IMR-90 (cell line): ENCODE measurements at regions not wholly inside any gene's neighbourhood (a gene's known extent, or its start where the extent isn't known, plus 50 kb on each side); places are given as distances from the start of the nearest gene placed in this dataset.

Source experiments
- ATAC-seq: fragments of 200-7000 bp; cut with Tn5 transposase; 2 replicates; pipeline ENCODE4 v1.9.1; 2020; ENCODE audit warnings: low read depth, mild to moderate bottlenecking, moderate library complexity
- BruUV-seq: library from RNA; stranded (reverse); fragments of 400-500 nt; replicated peaks from 2 replicates; lab custom pipeline; 2021; lab: Mats Ljungman, UMichigan
- CTCF ChIA-PET: fragments of 300-600 bp; formaldehyde crosslinking; extraction: SDS; loops from one replicate; lab custom pipeline; 2021; ENCODE audit warnings: antibody characterized with exemption; lab: Yijun Ruan, JAX
- POLR2A ChIA-PET: fragments of 300-600 bp; sonication (Branson Sonifier 250); formaldehyde crosslinking; loops from one replicate; lab custom pipeline; 2022; ENCODE audit warnings: antibody characterized with exemption; ENCODE audit not compliant: unreplicated experiment; lab: Charles Lee
- DNase-seq: peaks from one replicate; pipeline ENCODE4 v3.0.0; 2013
- H2AFZ ChIP-seq: replicated peaks from 2 replicates; pipeline ENCODE3; 2013; ENCODE audit warnings: low read length, mild to moderate bottlenecking; ENCODE audit not compliant: poor library complexity
- H2AK5ac ChIP-seq: 2 replicates; pipeline ENCODE4 v1.6.1; 2013; ENCODE audit warnings: low read depth, low read length, inconsistent platforms
- H2AK9ac ChIP-seq: replicated peaks from 2 replicates; pipeline ENCODE3; 2013; ENCODE audit warnings: mild to moderate bottlenecking, low read depth, low read length, moderate library complexity; ENCODE audit not compliant: poor library complexity
- H2BK120ac ChIP-seq: 2 replicates; pipeline ENCODE4 v1.6.1; 2013; ENCODE audit warnings: low read depth, low read length, inconsistent platforms
- H2BK15ac ChIP-seq: 3 replicates; pipeline ENCODE4 v1.6.1; 2013; ENCODE audit warnings: low read depth, low read length, inconsistent platforms
- H2BK20ac ChIP-seq: 2 replicates; pipeline ENCODE4 v1.6.1; 2013; ENCODE audit warnings: low read depth, mild to moderate bottlenecking, inconsistent platforms, low read length, moderate library complexity
- H2BK5ac ChIP-seq: 2 replicates; pipeline ENCODE4 v1.6.1; 2013; ENCODE audit warnings: mild to moderate bottlenecking, low read depth, low read length, inconsistent platforms; ENCODE audit not compliant: poor library complexity, severe bottlenecking
- H3K14ac ChIP-seq: replicated peaks from 2 replicates; pipeline ENCODE4 v1.6.1; 2013; ENCODE audit warnings: low read depth, low read length, inconsistent platforms
- H3K18ac ChIP-seq: 2 replicates; pipeline ENCODE4 v1.6.1; 2013; ENCODE audit warnings: low read depth, low read length, control low read depth
- H3K23ac ChIP-seq: 2 replicates; pipeline ENCODE4 v1.6.1; 2013; ENCODE audit warnings: low read depth, low read length, inconsistent platforms
- H3K27ac ChIP-seq: 2 replicates; pipeline ENCODE4 v1.5.1; 2013; ENCODE audit warnings: mild to moderate bottlenecking, control low read depth, low read length; ENCODE audit not compliant: insufficient read depth
- H3K27me3 ChIP-seq: 2 replicates; pipeline ENCODE4 v1.6.1; 2013; ENCODE audit warnings: low read length; ENCODE audit not compliant: control insufficient read depth, insufficient read depth
- H3K36me3 ChIP-seq: 2 replicates; pipeline ENCODE4 v1.6.1; 2013; ENCODE audit warnings: low read length, mixed read lengths; ENCODE audit not compliant: control insufficient read depth, insufficient read depth
- H3K4ac ChIP-seq: 2 replicates; pipeline ENCODE4 v1.6.1; 2013; ENCODE audit warnings: low read depth, low read length, inconsistent platforms
- H3K4me1 ChIP-seq: 2 replicates; pipeline ENCODE4 v1.6.1; 2013; ENCODE audit warnings: low read length, mixed read lengths; ENCODE audit not compliant: control insufficient read depth, insufficient read depth
- H3K4me2 ChIP-seq: 2 replicates; pipeline ENCODE4 v1.6.1; 2013; ENCODE audit warnings: low read depth, mild to moderate bottlenecking, control low read depth, low read length, moderate library complexity
- H3K4me3 ChIP-seq: 2 replicates; pipeline ENCODE4 v1.5.1; 2013; ENCODE audit warnings: low read depth, mild to moderate bottlenecking, control low read depth, low read length, moderate library complexity; ENCODE audit not compliant: insufficient read depth
- H3K56ac ChIP-seq: 2 replicates; pipeline ENCODE4 v1.6.1; 2013; ENCODE audit warnings: low read length, inconsistent platforms; ENCODE audit not compliant: insufficient read depth; ENCODE audit errors: extremely low read depth
- H3K79me1 ChIP-seq, 2 experiments: 2 replicates each; pipeline ENCODE4 v1.6.1; 2013; ENCODE audit warnings: low read length in 2 of 2, inconsistent platforms in 1 of 2, low read depth in 1 of 2
- H3K9ac ChIP-seq: 2 replicates; pipeline ENCODE4 v1.6.1; 2013; ENCODE audit warnings: low read depth, low read length, control low read depth
- H3K9me1 ChIP-seq: 2 replicates; pipeline ENCODE4 v1.6.1; 2013; ENCODE audit warnings: low read length, inconsistent platforms; ENCODE audit not compliant: insufficient read depth
- H3K9me3 ChIP-seq: 2 replicates; pipeline ENCODE4 v1.6.1; 2013; ENCODE audit warnings: low read length; ENCODE audit not compliant: control insufficient read depth, insufficient read depth
- H4K20me1 ChIP-seq: 2 replicates; pipeline ENCODE4 v1.6.1; 2013; ENCODE audit warnings: low read length, inconsistent platforms; ENCODE audit not compliant: insufficient read depth
- H4K5ac ChIP-seq: 2 replicates; pipeline ENCODE4 v1.6.1; 2013; ENCODE audit warnings: mild to moderate bottlenecking, low read depth, low read length, control low read depth
- H4K8ac ChIP-seq, 2 experiments: 2 replicates each; pipeline ENCODE4 v1.6.1; 2013; ENCODE audit warnings: low read depth in 2 of 2, low read length in 2 of 2, control low read depth in 1 of 2, inconsistent platforms in 1 of 2
- H4K91ac ChIP-seq: 2 replicates; pipeline ENCODE4 v1.6.1; 2013; ENCODE audit warnings: low read depth, low read length, inconsistent platforms; ENCODE audit not compliant: insufficient read depth
- ELK1 ChIP-seq: fragments of 150-350 bp; IDR thresholded peaks from 2 replicates; pipeline ENCODE4 v1.6.1; 2016; ENCODE audit warnings: low read depth, mild to moderate bottlenecking, low read length, moderate library complexity, borderline replicate concordance
- MAFK ChIP-seq: IDR thresholded peaks from 2 replicates; pipeline ENCODE4 v1.6.1; 2012; ENCODE audit warnings: low read depth, low read length, improper control_type of control experiment
- MXI1 ChIP-seq: IDR thresholded peaks from 2 replicates; pipeline ENCODE4 v1.6.1; 2012; ENCODE audit warnings: low read depth, mild to moderate bottlenecking, low read length, moderate library complexity, borderline replicate concordance
- POLR2A ChIP-seq: IDR thresholded peaks from 2 replicates; pipeline ENCODE4 v1.6.1; 2012; ENCODE audit warnings: mild to moderate bottlenecking, low read depth, low read length
- RAD21 ChIP-seq: IDR thresholded peaks from 2 replicates; pipeline ENCODE4 v1.6.1; 2012; ENCODE audit warnings: low read length, improper control_type of control experiment
- RCOR1 ChIP-seq: IDR thresholded peaks from 2 replicates; pipeline ENCODE4 v1.6.1; 2012; ENCODE audit warnings: mild to moderate bottlenecking, low read length, improper control_type of control experiment; ENCODE audit not compliant: insufficient replicate concordance
- USF2 ChIP-seq: fragments of 150-350 bp; IDR thresholded peaks from 2 replicates; pipeline ENCODE4 v1.6.1; 2017; ENCODE audit warnings: mild to moderate bottlenecking, antibody characterized with exemption, low read length, low read depth
- WGBS, 2 experiments: methylation state at CpG; one replicate each; pipeline versions ENCODE4 v1.1.5 to v1.1.7; 2013; ENCODE audit warnings: missing lambda C conversion rate in 2 of 2; ENCODE audit not compliant: insufficient read length in 1 of 2; ENCODE audit errors: extremely low coverage in 2 of 2; 5-methylcytosine and 5-hydroxymethylcytosine counted together
- dilution Hi-C: fragments of 300-500 bp; cut with HindIII; formaldehyde crosslinking; loops from one replicate; pipeline ENCODE4 v1.14.3; 2018; ENCODE audit warnings: low sequenced_read_pairs; ENCODE audit not compliant: unreplicated experiment
- in situ Hi-C: fragments of 300-500 bp; cut with MboI; formaldehyde crosslinking; loops from 3 replicates; pipeline ENCODE4 v1.14.3; 2019; ENCODE audit warnings: low sequenced_read_pairs, inconsistent platforms, mixed read lengths
- intact Hi-C: fragments of 100-400 bp; cut with micrococcal nuclease; formaldehyde crosslinking; loops from 2 replicates; pipeline ENCODE4 v1.10.0; 2022

GRCh38 chr13:37216331-37216730 is 110.9 kb upstream of the CSNK1A1L start:
- CTCF ChIA-PET, result no interaction called here
- in situ Hi-C loops, result no loop called here

More at GRCh38 chr13:37216331-37216730, 110.9 kb upstream of the CSNK1A1L start:
- H3K4me2 ChIP-seq, result no peak overlapping the region
- ATAC-seq (no peak), DNase-seq (no peak)
- no peak overlapping the region for H3K27ac ChIP-seq
- H3K18ac ChIP-seq, result no peak overlapping the region
- intact Hi-C loops, result no loop called here
- no peak overlapping the region for H4K91ac ChIP-seq
- dilution Hi-C loops, result no loop called here
- no peak overlapping the region for H3K4me3 ChIP-seq
- POLR2A ChIA-PET, result no interaction called here
- H4K8ac ChIP-seq, result no peak overlapping the region
- no peak overlapping the region for H3K56ac ChIP-seq
- H2BK15ac ChIP-seq, result no peak overlapping the region
- TF ChIP-seq RAD21 (no peak), ELK1 (no peak), MAFK (no peak), POLR2A (no peak), USF2 (no peak), RCOR1 (no peak), MXI1 (no peak)
- H2AK9ac ChIP-seq, result no peak overlapping the region
- no peak overlapping the region for H2BK5ac ChIP-seq
- no peak overlapping the region for H3K9ac ChIP-seq
- no peaks in the 10 kb centered on the region for H3K9me3 ChIP-seq
- no peaks in the 10 kb centered on the region for H3K27me3 ChIP-seq
- H3K23ac ChIP-seq, result no peak overlapping the region
- no TSS peak for BruUV-seq
- no peaks in the 10 kb centered on the region for H3K9me1 ChIP-seq
- H2BK20ac ChIP-seq, result no peak overlapping the region
- H3K79me1 ChIP-seq, result no peaks in the 10 kb centered on the region
- no peak overlapping the region for H2AFZ ChIP-seq
- WGBS, 2 experiments, result no CpG with 5 or more reads among the region's 1 CpG
- no peaks in the 10 kb centered on the region for H4K20me1 ChIP-seq
- H3K4me1 ChIP-seq, result no peaks in the 10 kb centered on the region
- no peak overlapping the region for H3K4ac ChIP-seq
- no peaks in the 10 kb centered on the region for H3K36me3 ChIP-seq
- H2AK5ac ChIP-seq, result no peak overlapping the region
- H2BK120ac ChIP-seq, result no peak overlapping the region
- H3K14ac ChIP-seq, result no peak overlapping the region
- H4K5ac ChIP-seq, result no peak overlapping the region
